Activated naive CD8-positive, alpha-beta T cell treated with anti-CD3 and anti-CD28 coated beads for 36 hours (primary cell): ENCODE measurements at regions not wholly inside any gene's neighbourhood (a gene's known extent, or its start where the extent isn't known, plus 50 kb on each side); places are given as distances from the start of the nearest gene placed in this dataset.

Experiments
- DNase-seq: peaks from one replicate; pipeline ENCODE4 v3.0.0; 2021
- H3K27ac Mint-ChIP-seq: one replicate; pipeline ENCODE4 v1.8.0; 2022; ENCODE audit warnings: mild to moderate bottlenecking, moderate library complexity, mixed read lengths
- H3K27me3 Mint-ChIP-seq: one replicate; pipeline ENCODE4 v1.8.0; 2022; ENCODE audit warnings: mild to moderate bottlenecking, mixed read lengths
- H3K36me3 Mint-ChIP-seq: one replicate; pipeline ENCODE4 v1.8.0; 2021; ENCODE audit warnings: mild to moderate bottlenecking, mixed read lengths
- H3K4me1 Mint-ChIP-seq: one replicate; pipeline ENCODE4 v1.8.0; 2021; ENCODE audit warnings: mixed read lengths
- H3K4me3 Mint-ChIP-seq: one replicate; pipeline ENCODE4 v1.8.0; 2022; ENCODE audit warnings: mild to moderate bottlenecking, moderate library complexity, mixed read lengths
- H3K9me3 Mint-ChIP-seq: one replicate; pipeline ENCODE4 v1.8.0; 2022; ENCODE audit warnings: mixed read lengths

- Mint-ChIP-seq H3K27me3 (peaks cover 20% of the 10 kb centered on the region), H3K4me3 (no peak overlapping the region), H3K4me1 (no peaks in the 10 kb centered on the region), H3K9me3 (no peaks in the 10 kb centered on the region), H3K27ac (no peak overlapping the region), H3K36me3 (no peaks in the 10 kb centered on the region)
- no peak for DNase-seq
Measured at GRCh38 chr2:23291239-23291638, 93.7 kb upstream of the KLHL29 start.

DNA sequence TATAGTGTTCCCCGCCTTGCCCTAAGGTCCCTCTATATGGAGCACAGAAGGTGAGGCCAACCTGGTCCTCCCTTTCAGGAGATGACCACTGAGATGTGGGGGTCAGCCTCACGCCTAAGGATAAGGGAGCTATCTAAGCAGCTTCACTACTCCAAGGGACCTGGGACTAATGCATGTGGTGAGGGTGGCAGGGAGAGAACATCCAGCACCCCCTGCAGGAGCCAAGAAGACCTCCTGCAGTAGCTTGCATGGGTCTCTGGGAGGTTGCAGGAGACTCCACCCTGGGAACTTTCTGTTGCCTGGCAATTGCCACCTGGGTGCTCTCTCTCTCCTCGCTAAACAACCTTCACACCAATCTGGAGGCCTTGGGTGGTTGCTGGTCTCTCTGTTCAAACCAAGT, 93.0 kb upstream of the KLHL29 start:
- no peak for DNase-seq
- Mint-ChIP-seq H3K9me3 (no peaks in the 10 kb centered on the region), H3K27ac (no peak overlapping the region), H3K36me3 (no peaks in the 10 kb centered on the region), H3K4me3 (no peak overlapping the region), H3K4me1 (no peaks in the 10 kb centered on the region), H3K27me3 (peaks cover 25% of the 10 kb centered on the region)

GRCh38 chr2:23293063-23293462, 91.9 kb upstream of the KLHL29 start:
- Mint-ChIP-seq H3K4me3 (no peak overlapping the region), H3K36me3 (no peaks in the 10 kb centered on the region), H3K27me3 (peaks cover 25% of the 10 kb centered on the region), H3K9me3 (no peaks in the 10 kb centered on the region), H3K4me1 (no peaks in the 10 kb centered on the region), H3K27ac (no peak overlapping the region)
- DNase-seq: no peak

GRCh38 chr2:23293731-23294130, 91.2 kb upstream of the KLHL29 start:
- H3K27ac Mint-ChIP-seq: no peak overlapping the region
- H3K4me3 Mint-ChIP-seq: no peak overlapping the region
- H3K36me3 Mint-ChIP-seq: no peaks in the 10 kb centered on the region
- H3K4me1 Mint-ChIP-seq: no peaks in the 10 kb centered on the region
- no peak for DNase-seq
- no peaks in the 10 kb centered on the region for H3K9me3 Mint-ChIP-seq
- H3K27me3 Mint-ChIP-seq: peaks cover 25% of the 10 kb centered on the region

- Mint-ChIP-seq H3K9me3 (no peaks in the 10 kb centered on the region), H3K27me3 (peaks cover 28% of the 10 kb centered on the region), H3K36me3 (no peaks in the 10 kb centered on the region), H3K27ac (no peak overlapping the region), H3K4me1 (no peaks in the 10 kb centered on the region), H3K4me3 (no peak overlapping the region)
- DNase-seq: no peak
Measured at GRCh38 chr2:23294238-23294637, 90.7 kb upstream of the KLHL29 start.

- Mint-ChIP-seq H3K4me3 (no peak overlapping the region), H3K9me3 (no peaks in the 10 kb centered on the region), H3K4me1 (no peaks in the 10 kb centered on the region), H3K36me3 (no peaks in the 10 kb centered on the region), H3K27ac (no peak overlapping the region), H3K27me3 (peaks cover 25% of the 10 kb centered on the region)
- no peak for DNase-seq
Measured at GRCh38 chr2:23296691-23297090, 88.3 kb upstream of the KLHL29 start.

DNA sequence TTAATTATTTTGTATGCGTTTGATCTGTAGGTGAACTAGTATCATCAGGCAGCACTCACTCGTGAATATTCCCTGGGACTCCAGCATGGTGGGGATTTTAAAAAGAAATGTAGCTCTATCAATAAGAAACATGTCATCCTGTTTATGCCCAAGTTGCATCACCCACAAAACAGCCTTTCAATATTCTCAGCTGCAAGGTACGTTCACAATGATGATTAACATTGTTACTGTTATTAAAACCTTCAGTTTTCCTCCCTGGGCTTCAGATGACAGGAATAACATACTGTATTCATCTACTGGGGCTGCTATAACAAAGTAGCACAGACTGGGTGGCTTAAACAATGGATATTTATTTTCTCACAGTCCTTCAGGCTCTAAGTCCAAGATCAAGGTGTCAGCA, 87.9 kb upstream of the KLHL29 start:
- H3K4me3 Mint-ChIP-seq: no peak overlapping the region
- H3K4me1 Mint-ChIP-seq: no peaks in the 10 kb centered on the region
- no peak overlapping the region for H3K27ac Mint-ChIP-seq
- H3K9me3 Mint-ChIP-seq: no peaks in the 10 kb centered on the region
- peaks cover 25% of the 10 kb centered on the region for H3K27me3 Mint-ChIP-seq
- H3K36me3 Mint-ChIP-seq: no peaks in the 10 kb centered on the region
- no peak for DNase-seq

DNA sequence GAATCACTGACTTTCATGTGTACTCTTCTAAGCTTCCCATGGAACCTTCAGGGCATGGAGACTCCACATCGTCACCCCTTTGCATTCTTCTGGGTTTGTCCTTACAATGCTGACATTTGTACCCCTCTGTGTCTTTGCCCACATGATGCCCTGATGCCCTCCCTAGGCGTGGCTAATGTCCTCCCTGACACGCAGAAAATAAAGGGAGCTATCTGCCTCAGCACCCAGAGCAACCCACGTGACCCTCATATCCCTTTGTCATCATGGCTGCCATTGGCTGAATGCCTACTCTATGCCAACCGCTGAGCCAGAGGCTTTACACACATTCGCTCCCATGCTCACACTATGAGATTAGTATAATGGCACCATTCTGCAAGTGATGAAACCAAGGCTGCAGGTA, 86.4 kb upstream of the KLHL29 start:
- Mint-ChIP-seq H3K4me3 (no peak overlapping the region), H3K9me3 (no peaks in the 10 kb centered on the region), H3K36me3 (no peaks in the 10 kb centered on the region), H3K27ac (no peak overlapping the region), H3K27me3 (peaks cover 29% of the 10 kb centered on the region), H3K4me1 (no peaks in the 10 kb centered on the region)
- no peak for DNase-seq

GRCh38 chr2:23299476-23300195, 85.3 kb upstream of the KLHL29 start:
- DNase-seq: no peak
- no peaks in the 10 kb centered on the region for H3K9me3 Mint-ChIP-seq

GRCh38 chr2:23301136-23301535, 83.8 kb upstream of the KLHL29 start:
- Mint-ChIP-seq H3K4me3 (no peak overlapping the region), H3K27me3 (peaks cover 25% of the 10 kb centered on the region), H3K27ac (no peak overlapping the region), H3K9me3 (no peaks in the 10 kb centered on the region), H3K36me3 (no peaks in the 10 kb centered on the region), H3K4me1 (no peaks in the 10 kb centered on the region)
- no peak for DNase-seq

More at GRCh38 chr2:23299476-23300195, 85.3 kb upstream of the KLHL29 start:
- Mint-ChIP-seq H3K4me1 (no peaks in the 10 kb centered on the region), H3K4me3 (no peak overlapping the region), H3K27ac (no peak overlapping the region), H3K27me3 (peaks cover 22% of the 10 kb centered on the region), H3K36me3 (no peaks in the 10 kb centered on the region)

DNA sequence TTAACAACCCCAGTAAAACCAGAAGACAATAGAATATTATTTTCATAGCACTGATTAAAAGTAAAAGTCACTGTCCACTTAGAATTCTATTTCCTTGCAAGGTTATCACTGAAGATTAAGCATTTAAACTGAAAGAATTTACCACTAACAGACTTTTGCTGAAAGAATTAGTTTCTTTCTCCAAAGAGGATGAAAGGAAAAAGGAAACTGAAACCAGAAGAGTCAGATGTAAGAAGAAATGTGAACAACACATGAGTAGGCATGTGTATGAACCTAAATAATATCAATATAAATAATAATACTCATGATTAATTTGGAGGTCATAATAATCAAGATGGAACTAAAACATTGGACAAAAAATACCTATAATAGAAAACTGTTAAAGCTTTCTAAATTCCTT, 82.4 kb upstream of the KLHL29 start:
- Mint-ChIP-seq H3K27ac (no peak overlapping the region), H3K4me3 (no peak overlapping the region), H3K4me1 (no peaks in the 10 kb centered on the region), H3K36me3 (no peaks in the 10 kb centered on the region), H3K27me3 (peaks cover 24% of the 10 kb centered on the region), H3K9me3 (no peaks in the 10 kb centered on the region)
- DNase-seq: no peak

DNA sequence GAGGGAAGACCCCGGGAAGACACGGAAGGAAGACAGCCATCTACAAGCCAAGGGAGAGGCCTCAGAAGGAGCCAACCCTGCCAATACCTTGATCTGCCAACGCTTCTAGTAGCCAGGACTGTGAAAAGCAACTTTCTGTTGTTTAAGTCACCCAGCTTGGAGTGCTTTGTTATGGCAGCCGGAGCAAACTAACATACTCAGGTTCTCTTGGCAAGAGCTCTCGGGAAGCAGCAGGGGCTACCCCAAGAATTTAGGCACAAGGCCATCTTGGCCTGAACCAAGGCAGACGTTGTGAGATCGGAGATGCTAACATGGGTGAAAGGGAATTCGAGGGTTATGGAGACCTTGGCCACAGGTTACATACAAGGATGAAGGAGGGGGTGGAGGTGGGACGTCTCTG, 78.6 kb upstream of the KLHL29 start:
- peaks cover 22% of the 10 kb centered on the region for H3K27me3 Mint-ChIP-seq
- no peaks in the 10 kb centered on the region for H3K36me3 Mint-ChIP-seq
- no peak overlapping the region for H3K4me3 Mint-ChIP-seq
- no peak overlapping the region for H3K27ac Mint-ChIP-seq
- no peaks in the 10 kb centered on the region for H3K9me3 Mint-ChIP-seq
- DNase-seq: no peak
- H3K4me1 Mint-ChIP-seq: no peaks in the 10 kb centered on the region

DNA sequence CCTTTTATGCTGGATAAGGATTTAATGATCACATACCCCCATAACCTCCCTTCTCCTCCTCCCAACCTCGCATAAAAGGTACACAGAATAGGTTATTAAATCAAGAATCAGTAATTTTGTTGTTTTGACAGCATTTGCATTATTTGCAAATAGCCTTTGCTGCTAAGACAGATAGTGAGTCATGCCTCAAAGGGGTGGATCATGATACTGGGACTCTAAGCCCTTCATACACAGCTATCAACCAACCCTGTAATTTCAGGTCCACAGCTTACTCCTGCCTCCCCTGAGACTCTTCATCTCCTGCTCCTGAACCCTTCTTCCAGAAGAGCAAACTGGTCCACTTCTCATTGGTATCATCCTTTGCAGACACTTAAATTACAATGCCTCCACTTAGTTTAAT, 73.8 kb upstream of the KLHL29 start:
- Mint-ChIP-seq H3K36me3 (no peaks in the 10 kb centered on the region), H3K27me3 (peaks cover 9% of the 10 kb centered on the region), H3K27ac (no peak overlapping the region), H3K4me1 (no peaks in the 10 kb centered on the region), H3K4me3 (no peak overlapping the region), H3K9me3 (no peaks in the 10 kb centered on the region)
- DNase-seq: no peak

DNA sequence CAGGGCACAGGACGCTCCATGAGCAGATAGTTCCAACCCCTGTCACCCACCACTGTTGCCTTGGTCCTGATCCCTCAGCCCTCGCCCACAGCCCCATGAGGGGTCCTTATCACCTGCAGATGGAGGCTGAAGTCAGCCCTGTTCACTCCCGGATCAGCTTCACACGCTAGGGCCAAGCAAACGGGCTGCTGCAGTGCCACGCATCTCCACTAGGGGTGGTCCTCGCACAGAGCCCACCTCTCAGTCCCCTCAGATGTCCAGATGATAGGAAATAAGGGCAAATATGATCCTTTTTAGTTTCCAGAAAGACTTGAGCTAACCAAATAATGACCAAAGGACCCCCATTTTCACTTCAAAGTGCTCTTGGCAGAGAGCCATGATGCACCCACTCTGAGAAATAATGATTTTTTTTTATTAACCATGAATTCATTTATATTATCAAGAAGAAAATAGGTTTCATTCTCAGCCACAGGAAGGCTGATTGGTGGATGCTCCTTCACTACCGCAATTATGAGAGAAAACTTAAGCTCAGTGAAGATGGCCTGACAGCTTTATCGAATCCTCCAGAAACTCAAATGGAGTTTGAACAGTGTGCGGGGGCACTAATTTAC, 71.9 kb upstream of the KLHL29 start:
- peak; percentile 39 for DNase-seq
- no peaks in the 10 kb centered on the region for H3K4me1 Mint-ChIP-seq
- no peak overlapping the region for H3K4me3 Mint-ChIP-seq
- H3K9me3 Mint-ChIP-seq: no peaks in the 10 kb centered on the region
- no peaks in the 10 kb centered on the region for H3K36me3 Mint-ChIP-seq
- peaks cover 5% of the 10 kb centered on the region for H3K27me3 Mint-ChIP-seq
- H3K27ac Mint-ChIP-seq: no peak overlapping the region

DNA sequence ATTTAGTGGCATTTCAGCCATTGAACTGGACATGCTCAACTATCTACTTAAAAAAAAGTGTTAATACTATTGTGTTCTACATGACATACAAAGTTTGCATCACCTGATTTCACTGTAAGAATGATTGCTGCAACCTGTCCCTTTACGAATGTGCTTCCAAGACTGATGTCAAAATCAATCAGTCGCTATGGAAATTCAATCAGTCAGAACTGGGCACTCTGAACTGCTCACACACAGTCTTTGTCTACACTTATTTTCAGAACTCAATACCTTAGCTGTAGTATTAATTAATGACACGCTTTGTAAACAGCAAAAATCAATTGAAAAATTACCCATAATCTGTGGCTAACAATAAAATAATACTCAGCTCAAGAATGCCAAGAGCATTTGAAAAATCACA, 70.3 kb upstream of the KLHL29 start:
- no peaks in the 10 kb centered on the region for H3K4me1 Mint-ChIP-seq
- no peak overlapping the region for H3K27ac Mint-ChIP-seq
- no peaks in the 10 kb centered on the region for H3K9me3 Mint-ChIP-seq
- no peak overlapping the region for H3K4me3 Mint-ChIP-seq
- H3K36me3 Mint-ChIP-seq: no peaks in the 10 kb centered on the region
- peaks cover 10% of the 10 kb centered on the region for H3K27me3 Mint-ChIP-seq
- DNase-seq: no peak

GRCh38 chr2:23320058-23320457, 64.9 kb upstream of the KLHL29 start:
- H3K9me3 Mint-ChIP-seq: no peaks in the 10 kb centered on the region
- no peaks in the 10 kb centered on the region for H3K36me3 Mint-ChIP-seq
- H3K27me3 Mint-ChIP-seq: peaks cover 33% of the 10 kb centered on the region
- DNase-seq: no peak
- H3K4me1 Mint-ChIP-seq: no peaks in the 10 kb centered on the region
- H3K27ac Mint-ChIP-seq: no peak overlapping the region
- no peak overlapping the region for H3K4me3 Mint-ChIP-seq
